AG04450 (cell line): ENCODE measurements at regions not wholly inside any gene's neighbourhood (a gene's known extent, or its start where the extent isn't known, plus 50 kb on each side); places are given as distances from the start of the nearest gene placed in this dataset.
"Not testable (repeated sequence)": the region's sequence is repeated elsewhere in the genome, so short reads cannot be mapped to it uniquely, and the experiment has no call there.

ENCODE experiments used
- CTCF ChIA-PET: fragments of 300-600, 350-600 bp; formaldehyde crosslinking; extraction: SDS; loops from one replicate; lab custom pipeline; 2022; ENCODE audit warnings: antibody characterized with exemption, inconsistent platforms; lab: Charles Lee
- POLR2A ChIA-PET: fragments of 350-600 bp; formaldehyde crosslinking; extraction: SDS; loops from one replicate; lab custom pipeline; 2021; ENCODE audit warnings: antibody characterized with exemption, inconsistent platforms; lab: Yijun Ruan, JAX
- DNase-seq: peaks from one replicate; pipeline ENCODE4 v3.0.0-alpha.2; 2011; ENCODE audit warnings: low read depth, low spot score
- H3K27ac ChIP-seq: one replicate; pipeline ENCODE4 v1.5.1; 2012; ENCODE audit warnings: low read depth, low read length, control low read depth
- H3K27me3 ChIP-seq: one replicate; pipeline ENCODE4 v1.6.0; 2012; ENCODE audit warnings: low read length; ENCODE audit not compliant: control insufficient read depth, insufficient read depth
- H3K4me3 ChIP-seq: 2 replicates; pipeline ENCODE4 v1.5.1; 2011; ENCODE audit warnings: mild to moderate bottlenecking, low read depth, low read length, control low read depth
- H3K9me3 ChIP-seq: 2 replicates; pipeline ENCODE4 v1.5.1; 2012; ENCODE audit warnings: low read length; ENCODE audit not compliant: control insufficient read depth, insufficient read depth
- CTCF ChIP-seq: IDR thresholded peaks from 2 replicates; pipeline ENCODE4 v1.5.1; 2011; ENCODE audit warnings: low read depth, low read length, control low read depth, inconsistent platforms

GRCh38 chr4:8976466-8977128, 105.0 kb upstream of the HMX1 start:
- H3K9me3 ChIP-seq, DNase-seq, CTCF ChIA-PET, H3K27me3 ChIP-seq, POLR2A ChIA-PET, H3K27ac ChIP-seq, H3K4me3 ChIP-seq: not testable (repeated sequence)

GRCh38 chr4:8972635-8973034, 101.0 kb upstream of the HMX1 start:
- H3K27me3 ChIP-seq, H3K27ac ChIP-seq, H3K4me3 ChIP-seq, DNase-seq, CTCF ChIA-PET, H3K9me3 ChIP-seq, POLR2A ChIA-PET: not testable (repeated sequence)

- H3K27ac ChIP-seq, DNase-seq, H3K4me3 ChIP-seq, CTCF ChIA-PET, H3K27me3 ChIP-seq, POLR2A ChIA-PET: not testable (repeated sequence)
- H3K9me3 ChIP-seq: peaks cover 20% of the 10 kb centered on the region
Measured at GRCh38 chr4:8965896-8966295, 94.3 kb upstream of the HMX1 start.

GRCh38 chr4:8964201-8964788, 92.7 kb upstream of the HMX1 start:
- H3K4me3 ChIP-seq, POLR2A ChIA-PET, DNase-seq, CTCF ChIA-PET, H3K27me3 ChIP-seq, H3K27ac ChIP-seq: not testable (repeated sequence)
- peaks cover 24% of the 10 kb centered on the region for H3K9me3 ChIP-seq

- H3K4me3 ChIP-seq, POLR2A ChIA-PET, H3K27me3 ChIP-seq, H3K27ac ChIP-seq, CTCF ChIA-PET, DNase-seq: not testable (repeated sequence)
- peaks cover 31% of the 10 kb centered on the region for H3K9me3 ChIP-seq
Measured at GRCh38 chr4:8963533-8963932, 91.9 kb upstream of the HMX1 start.

GRCh38 chr4:8961343-8961742, 89.7 kb upstream of the HMX1 start:
- CTCF ChIA-PET, POLR2A ChIA-PET, DNase-seq, H3K4me3 ChIP-seq, H3K27me3 ChIP-seq, H3K27ac ChIP-seq: not testable (repeated sequence)
- 0 out of 2 replicates have a peak, but pooled peaks have one; percentile 9 for TF ChIP-seq CTCF
- H3K9me3 ChIP-seq: peaks cover 30% of the 10 kb centered on the region

- POLR2A ChIA-PET: not testable (repeated sequence)
Measured at GRCh38 chr4:8959471-8959870, 87.8 kb upstream of the HMX1 start.

GRCh38 chr4:8954001-8954400, 82.4 kb upstream of the HMX1 start:
- H3K9me3 ChIP-seq, DNase-seq, H3K4me3 ChIP-seq, H3K27me3 ChIP-seq, H3K27ac ChIP-seq, CTCF ChIA-PET, POLR2A ChIA-PET: not testable (repeated sequence)

More at GRCh38 chr4:8959471-8959870, 87.8 kb upstream of the HMX1 start:
- CTCF ChIA-PET, H3K27ac ChIP-seq, H3K27me3 ChIP-seq, DNase-seq, H3K4me3 ChIP-seq: not testable (repeated sequence)
- H3K9me3 ChIP-seq: peaks cover 17% of the 10 kb centered on the region; the same call in 1 of the 2 replicates

GRCh38 chr4:8952791-8953190, 81.2 kb upstream of the HMX1 start:
- H3K9me3 ChIP-seq: not testable (repeated sequence)

GRCh38 chr4:8952109-8952508, 80.5 kb upstream of the HMX1 start:
- H3K27me3 ChIP-seq, CTCF ChIA-PET, H3K9me3 ChIP-seq, H3K27ac ChIP-seq, DNase-seq, POLR2A ChIA-PET, H3K4me3 ChIP-seq: not testable (repeated sequence)

More at GRCh38 chr4:8952791-8953190, 81.2 kb upstream of the HMX1 start:
- H3K27me3 ChIP-seq, H3K27ac ChIP-seq, POLR2A ChIA-PET, H3K4me3 ChIP-seq, DNase-seq, CTCF ChIA-PET: not testable (repeated sequence)

- H3K9me3 ChIP-seq, DNase-seq, POLR2A ChIA-PET, H3K4me3 ChIP-seq, H3K27me3 ChIP-seq, H3K27ac ChIP-seq, CTCF ChIA-PET: not testable (repeated sequence)
Measured at GRCh38 chr4:8945506-8945905, 73.9 kb upstream of the HMX1 start.
